Mesothelial cell of epicardium (in vitro differentiated cells): ENCODE measurements at regions not wholly inside any gene's neighbourhood (a gene's known extent, or its start where the extent isn't known, plus 50 kb on each side); places are given as distances from the start of the nearest gene placed in this dataset.

Experiments used
- DNase-seq, 2 experiments: peaks; one replicate each; pipeline ENCODE4 v3.0.0; 2021; ENCODE audit warnings: low spot score in 2 of 2; ENCODE audit not compliant: unreplicated experiment in 2 of 2
- H3K27ac Mint-ChIP-seq: 2 replicates; pipeline ENCODE4 v1.8.0; 2021; ENCODE audit warnings: mixed read lengths
- H3K27me3 Mint-ChIP-seq: 2 replicates; pipeline ENCODE4 v1.8.0; 2021; ENCODE audit warnings: low read depth, mixed read lengths
- H3K36me3 Mint-ChIP-seq: 2 replicates; pipeline ENCODE4 v1.8.0; 2021; ENCODE audit warnings: mixed read lengths
- H3K4me1 Mint-ChIP-seq: 2 replicates; pipeline ENCODE4 v1.8.0; 2021; ENCODE audit warnings: mixed read lengths
- H3K4me3 Mint-ChIP-seq: 2 replicates; pipeline ENCODE4 v1.8.0; 2021; ENCODE audit warnings: mild to moderate bottlenecking, moderate library complexity, mixed read lengths
- H3K9me3 Mint-ChIP-seq: 2 replicates; pipeline ENCODE4 v1.8.0; 2021; ENCODE audit warnings: mixed read lengths
- CTCF ChIP-seq: fragments of 200-600 bp; sonication (generic); IDR thresholded peaks from one replicate; pipeline ENCODE4 v1.5.0; 2021; ENCODE audit warnings: antibody characterized with exemption; ENCODE audit not compliant: unreplicated experiment

- no peak for DNase-seq
- no peak for TF ChIP-seq CTCF
These were observed 1740.9 kb downstream of the EFNA5 start for GRCh38 chr5:105929858-105930257.

GRCh38 chr5:105924366-105924765 lies 1746.4 kb downstream of the EFNA5 start:
- peaks cover 15% of the 10 kb centered on the region for H3K9me3 Mint-ChIP-seq
- no peak for TF ChIP-seq CTCF
- no peaks in the 10 kb centered on the region for H3K27me3 Mint-ChIP-seq
- no peak overlapping the region for H3K4me3 Mint-ChIP-seq
- no peak for DNase-seq
- no peaks in the 10 kb centered on the region for H3K36me3 Mint-ChIP-seq
- no peak overlapping the region for H3K27ac Mint-ChIP-seq
- H3K4me1 Mint-ChIP-seq, result peaks cover 10% of the 10 kb centered on the region

More at GRCh38 chr5:105929858-105930257, 1740.9 kb downstream of the EFNA5 start:
- H3K27me3 Mint-ChIP-seq, result no peaks in the 10 kb centered on the region
- no peak overlapping the region for H3K4me3 Mint-ChIP-seq
- no peak overlapping the region for H3K27ac Mint-ChIP-seq
- H3K4me1 Mint-ChIP-seq, result peaks cover 12% of the 10 kb centered on the region
- H3K36me3 Mint-ChIP-seq, result no peaks in the 10 kb centered on the region
- peaks cover 9% of the 10 kb centered on the region for H3K9me3 Mint-ChIP-seq

- Mint-ChIP-seq H3K9me3 (peaks cover 16% of the 10 kb centered on the region), H3K27me3 (no peaks in the 10 kb centered on the region), H3K27ac (no peak overlapping the region), H3K4me1 (peaks cover 6% of the 10 kb centered on the region), H3K4me3 (no peak overlapping the region), H3K36me3 (peaks cover 4% of the 10 kb centered on the region)
- no peak for TF ChIP-seq CTCF
- DNase-seq, result no peak
These were observed 1748.2 kb downstream of the EFNA5 start for GRCh38 chr5:105922574-105922973.

GRCh38 chr5:105922080-105922479 lies 1748.7 kb downstream of the EFNA5 start:
- Mint-ChIP-seq H3K27ac (no peak overlapping the region), H3K4me3 (no peak overlapping the region), H3K36me3 (peaks cover 4% of the 10 kb centered on the region), H3K9me3 (peaks cover 16% of the 10 kb centered on the region), H3K4me1 (peaks cover 11% of the 10 kb centered on the region), H3K27me3 (no peaks in the 10 kb centered on the region)
- no peak for DNase-seq
- no peak for TF ChIP-seq CTCF

- H3K4me1 Mint-ChIP-seq, result peaks cover 14% of the 10 kb centered on the region
- peaks cover 4% of the 10 kb centered on the region for H3K36me3 Mint-ChIP-seq
- peaks cover 16% of the 10 kb centered on the region for H3K9me3 Mint-ChIP-seq
- peak overlapping the region; percentile 11 for H3K27ac Mint-ChIP-seq
- TF ChIP-seq CTCF, result no peak
- no peaks in the 10 kb centered on the region for H3K27me3 Mint-ChIP-seq
- H3K4me3 Mint-ChIP-seq, result no peak overlapping the region
- no peak for DNase-seq
These were observed 1753.5 kb downstream of the EFNA5 start for GRCh38 chr5:105917189-105917588.

- no peak for TF ChIP-seq CTCF
- no peak overlapping the region for H3K27ac Mint-ChIP-seq
- H3K9me3 Mint-ChIP-seq, result no peaks in the 10 kb centered on the region
- no peaks in the 10 kb centered on the region for H3K36me3 Mint-ChIP-seq
- H3K4me1 Mint-ChIP-seq, result peaks cover 17% of the 10 kb centered on the region
- no peak overlapping the region for H3K4me3 Mint-ChIP-seq
- no peak for DNase-seq
- H3K27me3 Mint-ChIP-seq, result no peaks in the 10 kb centered on the region
These were observed 1763.7 kb downstream of the EFNA5 start for GRCh38 chr5:105907016-105907415.
